ENCODE measurements at regions not wholly inside any gene's neighbourhood (a gene's known extent, or its start where the extent isn't known, plus 50 kb on each side); places are given as distances from the start of the nearest gene placed in this dataset.

GRCh38 chr11:95301474-95301873 is 70.5 kb upstream of the SESN3 start:
- TF ChIP-seq POLR2A (IDR thresholded peaks at IDR 0.05; ENCODE audit: borderline replicate concordance, extremely low read depth, insufficient read depth, insufficient read length): no peak
- TF ChIP-seq EZH2 (IDR thresholded peaks at IDR 0.05): no peak

Data from HCT116 (cell line).